ENCODE measurements at regions not wholly inside any gene's neighbourhood (a gene's known extent, or its start where the extent isn't known, plus 50 kb on each side); places are given as distances from the start of the nearest gene placed in this dataset.

GRCh38 chr13:105403086-105403485 is 1132.4 kb downstream of the EFNB2 start:
- no peak for TF ChIP-seq ZIC2 (tag by site-specific recombination; IDR thresholded peaks at IDR 0.05)
- TF ChIP-seq ZNF692 (tag by site-specific recombination; IDR thresholded peaks at IDR 0.05), result no peak
- TF ChIP-seq ZNF26 (tag by site-specific recombination; IDR thresholded peaks at IDR 0.05), result no peak
- TF ChIP-seq TCF7L2 (IDR thresholded peaks at IDR 0.05; ENCODE audit: borderline replicate concordance, low read depth, low read length), result no peak
- TF ChIP-seq ZNF623 (tag by site-specific recombination; IDR thresholded peaks at IDR 0.05), result no peak
- no peak for TF ChIP-seq ZXDB (tag by site-specific recombination; IDR thresholded peaks at IDR 0.05)
- TF ChIP-seq ZNF202 (tag by site-specific recombination; IDR thresholded peaks at IDR 0.05; ENCODE audit: borderline replicate concordance), result no peak
- no peak for TF ChIP-seq MYNN (tag by site-specific recombination; IDR thresholded peaks at IDR 0.05; ENCODE audit: borderline replicate concordance)
- no peak for TF ChIP-seq BCL6B (tag by site-specific recombination; IDR thresholded peaks at IDR 0.05)
- no peak for TF ChIP-seq ZNF114 (tag by site-specific recombination; IDR thresholded peaks at IDR 0.05)
- no peak for TF ChIP-seq ZNF677 (tag by site-specific recombination; IDR thresholded peaks at IDR 0.05)
- no peak for TF ChIP-seq ZNF670 (tag by site-specific recombination; IDR thresholded peaks at IDR 0.05; ENCODE audit: low read depth)
- TF ChIP-seq ZNF558 (tag by site-specific recombination; IDR thresholded peaks at IDR 0.05), result no peak
- TF ChIP-seq RBAK (tag by site-specific recombination; IDR thresholded peaks at IDR 0.05), result no peak
- TF ChIP-seq ZNF596 (tag by site-specific recombination; IDR thresholded peaks at IDR 0.05), result no peak
- no peak for TF ChIP-seq ZNF274 (IDR thresholded peaks at IDR 0.05; ENCODE audit: low read length)
- TF ChIP-seq ZNF274 (tag by site-specific recombination; IDR thresholded peaks at IDR 0.05; ENCODE audit: borderline replicate concordance), result no peak
- TF ChIP-seq ZNF544 (tag by site-specific recombination; IDR thresholded peaks at IDR 0.05), result no peak
- Histone ChIP-seq H3K27ac (ENCODE audit: extremely low read depth, low read depth, low read length) (no peak overlapping the region), H3K9me3 (ENCODE audit: control insufficient read depth, insufficient read depth, low read depth, low read length) (no peaks in the 10 kb centered on the region), H3K36me3 (ENCODE audit: control insufficient read depth in 2 of 2, insufficient read depth in 1 of 2, low read length in 2 of 2) (no peaks in the 10 kb centered on the region), H3K4me1 (ENCODE audit: control insufficient read depth, insufficient read depth, low read length) (no peaks in the 10 kb centered on the region), H3K4me3 (ENCODE audit: low read depth, low read length) (no peak overlapping the region)
- ChIA-PET POLR2A (no interaction called here), CTCF (no interaction called here)

- Histone ChIP-seq H3K36me3 (ENCODE audit: control insufficient read depth in 2 of 2, insufficient read depth in 1 of 2, low read length in 2 of 2) (no peaks in the 10 kb centered on the region), H3K4me3 (ENCODE audit: low read depth, low read length) (no peak overlapping the region), H3K4me1 (ENCODE audit: control insufficient read depth, insufficient read depth, low read length) (no peaks in the 10 kb centered on the region), H3K27ac (ENCODE audit: extremely low read depth, low read depth, low read length) (no peak overlapping the region), H3K9me3 (ENCODE audit: control insufficient read depth, insufficient read depth, low read depth, low read length) (no peaks in the 10 kb centered on the region)
- ChIA-PET POLR2A (no interaction called here), CTCF (no interaction called here)
- no peak for TF ChIP-seq ZNF202 (tag by site-specific recombination; IDR thresholded peaks at IDR 0.05; ENCODE audit: borderline replicate concordance)
- TF ChIP-seq KLF16 (tag by site-specific recombination; IDR thresholded peaks at IDR 0.05), result no peak
- TF ChIP-seq INSM2 (tag by site-specific recombination; IDR thresholded peaks at IDR 0.05), result no peak
Observed at GRCh38 chr13:105395041-105395440, 1140.4 kb downstream of the EFNB2 start.
